ENCODE measurements at regions not wholly inside any gene's neighbourhood (a gene's known extent, or its start where the extent isn't known, plus 50 kb on each side); places are given as distances from the start of the nearest gene placed in this dataset.

DNA sequence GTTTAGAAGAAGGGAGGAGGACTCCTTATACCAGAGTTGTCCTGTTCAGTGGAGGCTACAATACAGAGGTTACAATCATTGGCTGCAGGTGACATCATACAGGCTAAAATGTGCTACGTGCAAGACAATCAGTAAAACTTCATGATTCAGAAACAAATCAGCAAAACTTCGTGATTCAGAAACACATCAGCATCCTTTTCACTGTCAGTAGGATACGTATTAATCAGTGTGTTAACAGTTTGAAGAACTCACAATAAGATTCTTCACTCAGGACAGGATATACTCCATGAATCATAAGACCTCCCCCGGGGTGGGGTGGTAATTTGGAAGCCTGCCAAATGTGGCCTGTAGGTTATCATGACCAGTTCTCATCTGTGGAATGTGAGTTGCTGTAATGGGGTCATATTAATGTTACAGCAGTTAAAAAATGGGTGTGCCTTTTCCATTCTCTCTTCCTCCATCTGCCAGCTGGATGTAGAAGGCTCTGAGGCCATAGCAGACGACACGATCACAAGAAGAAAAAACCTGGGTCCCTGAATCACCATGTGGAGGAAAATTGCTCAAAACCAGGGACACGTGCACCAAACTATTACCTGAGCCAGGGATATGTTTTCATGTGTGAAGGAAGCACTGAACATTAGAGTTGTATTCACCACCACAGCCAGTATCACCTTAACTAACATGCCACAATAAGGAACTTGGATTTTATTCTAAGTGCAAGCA, 134.8 kb upstream of the CREB1 start (continued):
- no peak for TF ChIP-seq POLR2AphosphoS5 (IDR thresholded peaks at IDR 0.05; ENCODE audit: low read length)

GRCh38 chr2:207395535-207396251, 134.1 kb upstream of the CREB1 start:
- WGBS (ENCODE audit: insufficient coverage, insufficient replicate concordance, low lambda C conversion rate, missing lambda C conversion rate), result 82% methylated on average over 2 of the region's 2 CpGs
- FAIRE-seq (no peak), DNase-seq (ENCODE audit: low read depth, low spot score) (no peak), ATAC-seq (no peak)
- ChIA-PET SMC1A (ENCODE audit: uncharacterized antibody, unreplicated experiment) (no interaction called here), POLR2A (no interaction called here), CTCF (no interaction called here), RAD21 (ENCODE audit: unreplicated experiment) (no interaction called here)
- Histone ChIP-seq H3K9me3 (replicated peaks; ENCODE audit: control insufficient read depth, insufficient read depth, low read length) (no peaks in the 10 kb centered on the region), H3K9ac (ENCODE audit: control insufficient read depth, insufficient read depth, low read length) (no peak overlapping the region), H3K27me3 (replicated peaks in 1 of 2; ENCODE audit: control insufficient read depth in 2 of 2, insufficient read depth in 2 of 2, low read length in 1 of 2) (no peaks in the 10 kb centered on the region; a peak in 1 of 4 replicates), H3K27ac (ENCODE audit: control insufficient read depth, insufficient read depth) (no peak overlapping the region), H4K20me1 (ENCODE audit: control insufficient read depth, insufficient read depth) (no peaks in the 10 kb centered on the region), H3K4me2 (ENCODE audit: control insufficient read depth, insufficient read depth) (no peak overlapping the region), H3K79me2 (ENCODE audit: control insufficient read depth, insufficient read depth, low read length) (no peaks in the 10 kb centered on the region), H3K4me3 (no peak overlapping the region), H3K36me3 (ENCODE audit: control insufficient read depth in 2 of 2, insufficient read depth in 2 of 2, low read length in 1 of 2) (no peaks in the 10 kb centered on the region), H3K4me1 (ENCODE audit: control insufficient read depth, insufficient read depth, low read length) (no peaks in the 10 kb centered on the region), H2AFZ (ENCODE audit: control insufficient read depth, low read depth, low read length) (no peak overlapping the region)
- in situ Hi-C loops (cut with MboI) (no loop called here), intact Hi-C loops (cut with micrococcal nuclease; ENCODE audit: unreplicated experiment) (no loop called here)
- no TSS peak for BruUV-seq (replicated peaks)
- TF ChIP-seq SRF (IDR thresholded peaks at IDR 0.05; ENCODE audit: low read depth in 2 of 2, low read length in 2 of 2) (no peak), CEBPZ (IDR thresholded peaks at IDR 0.05; ENCODE audit: low read depth, low read length) (no peak), IRF4 (IDR thresholded peaks at IDR 0.05; ENCODE audit: low read depth, low read length) (no peak), MTA2 (IDR thresholded peaks at IDR 0.05; ENCODE audit: low read depth) (no peak), NR2C2 (IDR thresholded peaks at IDR 0.05; ENCODE audit: borderline replicate concordance, control insufficient read depth, insufficient read length, low read depth) (no peak), ZNF384 (IDR thresholded peaks at IDR 0.05; ENCODE audit: borderline replicate concordance, low read depth, low read length) (no peak)

Measured in GM12878 (cell line).